H1 (cell line): ENCODE measurements at regions not wholly inside any gene's neighbourhood (a gene's known extent, or its start where the extent isn't known, plus 50 kb on each side); places are given as distances from the start of the nearest gene placed in this dataset.

Experiments
- KDM1A ChIP-seq: fragments of 200-600, 300-600 bp; sonication (generic); IDR thresholded peaks from 2 replicates; pipeline ENCODE4 v1.7.1; 2016; ENCODE audit warnings: mild to moderate bottlenecking, low read length, borderline replicate concordance
- POLR2AphosphoS5 ChIP-seq: IDR thresholded peaks from 2 replicates; pipeline ENCODE4 v1.6.1; 2011; ENCODE audit warnings: low read depth, low read length
- SRF ChIP-seq: IDR thresholded peaks from 2 replicates; pipeline ENCODE4 v1.6.1; 2011; ENCODE audit warnings: mild to moderate bottlenecking, low read depth, low read length, moderate library complexity
- TBP ChIP-seq: IDR thresholded peaks from 2 replicates; pipeline ENCODE4 v1.6.1; 2011; ENCODE audit warnings: low read depth, low read length, improper control_type of control experiment

DNA sequence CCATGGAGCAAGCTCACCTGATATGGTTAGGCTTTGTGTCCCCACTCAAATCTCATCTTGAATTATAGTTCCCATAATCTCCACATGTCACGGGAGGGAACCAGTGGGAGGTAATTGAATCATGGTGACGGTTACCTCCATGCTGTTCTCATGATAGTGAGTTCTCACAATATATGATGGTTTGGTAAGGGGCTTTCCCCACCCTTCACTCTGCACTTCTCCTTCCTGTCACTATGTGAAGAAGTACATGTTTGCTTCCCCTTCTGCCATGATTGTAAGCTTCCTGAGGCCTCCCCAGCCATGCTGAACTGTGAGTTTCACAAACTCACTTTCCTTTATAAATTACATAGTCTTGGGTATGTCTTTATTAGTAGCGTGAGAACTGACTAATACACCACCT is 435.7 kb upstream of the ID2 start (continued):
- TF ChIP-seq SRF, result no peak
- TF ChIP-seq KDM1A, result no peak
- no peak for TF ChIP-seq POLR2AphosphoS5
- no peak for TF ChIP-seq TBP
